HepG2 (cell line): ENCODE measurements at regions not wholly inside any gene's neighbourhood (a gene's known extent, or its start where the extent isn't known, plus 50 kb on each side); places are given as distances from the start of the nearest gene placed in this dataset.

Experiments
- ATAC-seq: fragments of 200-7000 bp; cut with Tn5 transposase; 3 replicates; pipeline ENCODE4 v1.9.1; 2020; ENCODE audit warnings: mild to moderate bottlenecking, moderate library complexity
- BruUV-seq: library from RNA; stranded (reverse); fragments of 400-500 nt; replicated peaks from 2 replicates; lab custom pipeline; 2021; lab: Mats Ljungman, UMichigan
- CTCF ChIA-PET: fragments of 300-600 bp; formaldehyde crosslinking; extraction: SDS; loops from one replicate; lab custom pipeline; 2021; ENCODE audit warnings: low total read pairs, inconsistent platforms, low intra/inter-chr PET ratio; lab: Yijun Ruan, JAX
- POLR2A ChIA-PET: fragments of 350-600 bp; sonication (Branson Sonifier 250); formaldehyde crosslinking; loops from one replicate; lab custom pipeline; 2020; ENCODE audit warnings: antibody characterized with exemption, inconsistent platforms; lab: Yijun Ruan, JAX
- DNase-seq: peaks from one replicate; pipeline ENCODE4 v3.0.0-alpha.2; 2015; ENCODE audit warnings: low spot score
- FAIRE-seq: peaks from 3 replicates; lab custom pipeline; 2011; peaks lifted over from hg19 to GRCh38; lab: Jason Lieb, UNC
- H2AFZ ChIP-seq: one replicate; pipeline ENCODE4 v1.6.1; 2011; ENCODE audit warnings: low read length, inconsistent platforms
- H3K27ac ChIP-seq: fragments of 300-600 bp; 3 replicates; pipeline ENCODE4 v1.8.0; 2011; ENCODE audit warnings: mixed run types, mild to moderate bottlenecking, mixed read lengths, low read length, inconsistent platforms; ENCODE audit not compliant: insufficient read depth; ENCODE audit errors: extremely low read length
- H3K27me3 ChIP-seq, 2 experiments: fragments of 200-600 bp in 1 of 2; 2 replicates in 1 of 2; 3 replicates in 1 of 2; pipeline versions ENCODE4 v1.6.0 to v1.8.0; 2011; ENCODE audit warnings: low read length in 2 of 2, mild to moderate bottlenecking in 2 of 2, moderate library complexity in 2 of 2, inconsistent platforms in 1 of 2; ENCODE audit not compliant: insufficient read depth in 2 of 2, control insufficient read depth in 1 of 2
- H3K36me3 ChIP-seq, 2 experiments: fragments of 200-600 bp in 1 of 2; replicated peaks in 1 of 2; 2 replicates in 1 of 2; 3 replicates in 1 of 2; pipeline versions ENCODE4 v1.5.1 to v1.8.0; 2011; ENCODE audit warnings: low read length in 2 of 2, inconsistent platforms in 1 of 2; ENCODE audit not compliant: insufficient read depth in 2 of 2, control insufficient read depth in 1 of 2
- H3K4me1 ChIP-seq: 2 replicates; pipeline ENCODE4 v1.5.1; 2012; ENCODE audit warnings: low read length, inconsistent platforms; ENCODE audit not compliant: insufficient read depth
- H3K4me2 ChIP-seq: 2 replicates; pipeline ENCODE4 v1.6.0; 2011; ENCODE audit warnings: low read depth, low read length, inconsistent platforms
- H3K4me3 ChIP-seq, 3 experiments: fragments of 200-600 bp in 1 of 3; sonication (generic), shearing (Covaris generic) in 1 of 3; replicated peaks in 1 of 3; 2 replicates each; pipeline ENCODE4 v1.5.1; 2011 to 2016; ENCODE audit warnings: low read length in 3 of 3, inconsistent platforms in 2 of 3, low read depth in 2 of 3, mild to moderate bottlenecking in 2 of 3, control low read depth in 1 of 3, mixed read lengths in 1 of 3; ENCODE audit not compliant: insufficient read depth in 1 of 3
- H3K79me2 ChIP-seq: one replicate; pipeline ENCODE4 v1.6.1; 2011; ENCODE audit warnings: low read length, inconsistent platforms; ENCODE audit not compliant: insufficient read depth
- H3K9ac ChIP-seq: 2 replicates; pipeline ENCODE4 v1.6.0; 2011; ENCODE audit warnings: mild to moderate bottlenecking, low read depth, low read length, inconsistent platforms; ENCODE audit not compliant: insufficient read depth
- H3K9me3 ChIP-seq: 2 replicates; pipeline ENCODE4 v1.5.1; 2012; ENCODE audit warnings: mild to moderate bottlenecking, low read length
- H4K20me1 ChIP-seq: 2 replicates; pipeline ENCODE4 v1.6.0; 2011; ENCODE audit warnings: inconsistent platforms, mild to moderate bottlenecking, low read length, moderate library complexity; ENCODE audit not compliant: insufficient read depth
- GABPB1 ChIP-seq: IDR thresholded peaks from 2 replicates; pipeline ENCODE4 v1.6.1; 2016; ENCODE audit warnings: mild to moderate bottlenecking, missing genetic modification reagents, moderate library complexity, missing compliant biosample characterization
- IRF2 ChIP-seq: IDR thresholded peaks from 2 replicates; pipeline ENCODE4 v1.6.1; 2018; ENCODE audit warnings: missing genetic modification reagents, missing compliant biosample characterization
- MED8 ChIP-seq: sonication (generic); formaldehyde crosslinking; IDR thresholded peaks from 2 replicates; pipeline ENCODE4 v1.8.1; 2023; ENCODE audit warnings: mild to moderate bottlenecking, missing genetic modification reagents; ENCODE audit not compliant: insufficient replicate concordance
- MEF2D ChIP-seq: sonication (generic); formaldehyde crosslinking; IDR thresholded peaks from 2 replicates; pipeline ENCODE4 v1.5.1; 2020; ENCODE audit warnings: mild to moderate bottlenecking, missing genetic modification reagents
- MYC ChIP-seq: sonication (generic); formaldehyde crosslinking; IDR thresholded peaks from 2 replicates; pipeline ENCODE4 v1.9.0; 2021; ENCODE audit warnings: missing genetic modification reagents, borderline replicate concordance
- POLR2AphosphoS2 ChIP-seq: IDR thresholded peaks from 2 replicates; pipeline ENCODE4 v1.6.1; 2011; ENCODE audit warnings: low read depth, low read length, improper control_type of control experiment
- RBAK ChIP-seq: sonication (generic); formaldehyde crosslinking; IDR thresholded peaks from 2 replicates; pipeline ENCODE4 v1.5.1; 2020; ENCODE audit warnings: mild to moderate bottlenecking, missing genetic modification reagents
- SRSF4 ChIP-seq: fragments of 200-400 bp; formaldehyde crosslinking; IDR thresholded peaks from one replicate; pipeline ENCODE4 v1.6.1; 2018; ENCODE audit warnings: mild to moderate bottlenecking, low read depth, low read length, moderate library complexity; ENCODE audit not compliant: poor library complexity, severe bottlenecking
- SUZ12 ChIP-seq: fragments of 150-350 bp; IDR thresholded peaks from 2 replicates; pipeline ENCODE4 v1.6.1; 2014; ENCODE audit warnings: low read depth, low read length
- ZBTB42 ChIP-seq: sonication (generic); formaldehyde crosslinking; IDR thresholded peaks from 2 replicates; pipeline ENCODE4 v1.5.0; 2020; ENCODE audit warnings: mild to moderate bottlenecking, missing genetic modification reagents
- ZEB1 ChIP-seq: IDR thresholded peaks from 2 replicates; pipeline ENCODE4 v1.6.1; 2012; ENCODE audit warnings: mild to moderate bottlenecking, low read depth, inconsistent platforms; ENCODE audit not compliant: insufficient replicate concordance
- ZNF274 ChIP-seq: sonication (generic); formaldehyde crosslinking; IDR thresholded peaks from 2 replicates; pipeline ENCODE4 v1.5.1; 2020; ENCODE audit warnings: mild to moderate bottlenecking, missing genetic modification reagents
- ZNF44 ChIP-seq: sonication (generic); formaldehyde crosslinking; IDR thresholded peaks from 2 replicates; pipeline ENCODE4 v1.5.1; 2020; ENCODE audit warnings: mild to moderate bottlenecking, missing genetic modification reagents
- ZNF549 ChIP-seq: sonication (generic); formaldehyde crosslinking; IDR thresholded peaks from 2 replicates; pipeline ENCODE4 v1.5.0; 2020; ENCODE audit warnings: missing genetic modification reagents
- ZNF563 ChIP-seq: sonication (generic); formaldehyde crosslinking; IDR thresholded peaks from 2 replicates; pipeline ENCODE4 v1.8.0; 2022; ENCODE audit warnings: mild to moderate bottlenecking, moderate library complexity, missing genetic modification reagents
- ZNF850 ChIP-seq: sonication (generic); formaldehyde crosslinking; conservative IDR thresholded peaks from 2 replicates; pipeline ENCODE4 v1.9.0; 2021; ENCODE audit warnings: mild to moderate bottlenecking, missing genetic modification reagents
- WGBS: methylation state at CpG from one replicate; pipeline ENCODE4 v1.1.6; 2017; ENCODE audit warnings: low lambda C conversion rate; 5-methylcytosine and 5-hydroxymethylcytosine counted together
- in situ Hi-C: cut with HindIII; loops from 2 replicates; pipeline ENCODE4 v1.10.0; 2017; ENCODE audit warnings: low pct_unique_long_range_greater_than_20kb; ENCODE audit not compliant: extremely low pct_ligation_motif_present
- intact Hi-C: fragments of 100-400 bp; cut with micrococcal nuclease; formaldehyde crosslinking; loops from one replicate; pipeline ENCODE4 v1.10.0; 2022; ENCODE audit not compliant: unreplicated experiment
- TF ChIP-seq, protein P1 (sequence below): sonication (generic); formaldehyde crosslinking; conservative IDR thresholded peaks from 2 replicates; pipeline ENCODE4 v1.4.0; 2020; ENCODE audit warnings: missing genetic modification reagents

DNA sequence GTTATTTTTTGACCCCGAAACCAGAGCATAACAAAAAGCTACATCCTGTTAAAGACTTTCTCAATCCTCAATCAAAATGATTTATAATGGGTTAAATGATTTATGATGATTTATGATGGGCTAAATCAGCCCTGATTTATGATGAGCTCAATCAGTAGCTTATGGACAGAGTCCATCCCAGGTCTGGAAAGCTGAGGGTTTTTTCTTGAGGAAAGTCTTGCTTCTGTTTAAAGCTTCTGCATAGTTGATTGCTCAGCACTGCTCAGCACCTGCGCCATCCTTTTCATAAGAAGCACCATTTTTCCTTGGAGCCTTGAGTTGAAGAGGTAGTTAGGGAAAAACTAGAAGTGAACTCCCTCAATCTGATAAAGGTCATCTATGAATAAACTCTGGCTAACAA lies 356.8 kb downstream of the CYRIA start (continued):
- TF ChIP-seq ZBTB42 (no peak), RBAK (CRISPR knock-in tag) (no peak), ZNF549 (CRISPR knock-in tag) (no peak)

DNA sequence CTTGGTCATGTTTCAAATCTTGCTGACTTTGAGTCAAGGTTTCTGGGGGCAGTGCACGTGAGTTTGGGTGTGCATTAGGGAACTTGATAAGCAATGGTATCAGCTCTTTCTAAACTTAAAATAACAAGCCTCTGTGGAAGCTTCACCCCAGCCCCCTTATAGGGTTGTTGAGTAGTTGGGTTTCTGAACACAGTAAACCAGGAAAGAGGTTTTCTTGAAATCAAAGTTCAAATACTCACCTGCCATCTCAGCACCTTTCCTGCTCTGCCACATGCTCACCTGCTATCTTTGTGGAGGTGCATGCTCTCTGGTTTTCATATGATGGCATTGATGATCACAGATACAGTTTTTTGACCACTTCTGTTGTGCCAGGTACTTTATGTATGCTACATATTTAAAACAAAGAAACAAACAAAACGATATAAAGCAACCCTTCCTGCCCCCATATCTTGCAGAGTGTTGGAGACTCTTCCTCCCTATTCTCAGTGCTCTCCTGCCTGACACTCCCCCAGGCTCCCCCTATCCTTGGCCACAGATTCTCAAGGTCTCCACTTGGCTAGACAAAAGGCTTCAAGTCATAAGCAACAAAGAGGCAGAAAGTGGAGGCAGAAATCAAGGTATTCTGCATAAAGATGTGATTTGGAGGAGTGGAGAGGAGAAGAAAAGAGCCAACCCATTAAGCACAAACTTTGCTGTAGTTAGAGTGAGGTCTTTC lies 360.6 kb downstream of the CYRIA start:
- ChIA-PET CTCF (no interaction called here), POLR2A (no interaction called here)
- no peaks in the 10 kb centered on the region for H3K4me1 ChIP-seq
- no peaks in the 10 kb centered on the region for H3K36me3 ChIP-seq
- ATAC-seq (no peak), DNase-seq (no peak), FAIRE-seq (no peak)
- 12% methylated on average over 2 of the region's 2 CpGs for WGBS
- H3K27ac ChIP-seq = no peak overlapping the region
- no peaks in the 10 kb centered on the region for H3K79me2 ChIP-seq
- no TSS peak for BruUV-seq
- H2AFZ ChIP-seq = no peak overlapping the region
- no peaks in the 10 kb centered on the region for H3K9me3 ChIP-seq
- intact Hi-C loops (no loop called here), in situ Hi-C loops (no loop called here)
- no peaks in the 10 kb centered on the region for H4K20me1 ChIP-seq
- H3K4me2 ChIP-seq = no peak overlapping the region
- no peak for TF ChIP-seq POLR2AphosphoS2
- TF ChIP-seq MED8 (CRISPR knock-in tag) = no peak
- TF ChIP-seq MEF2D (CRISPR knock-in tag) = no peak
- TF ChIP-seq ZNF563 = no peak
- TF ChIP-seq SRSF4 = no peak
- no peak for TF ChIP-seq IRF2 (CRISPR knock-in tag)
- TF ChIP-seq ZNF274 (CRISPR knock-in tag) = no peak
- TF ChIP-seq SUZ12 = no peak
- no peak for TF ChIP-seq MYC (CRISPR knock-in tag)
- no peak for TF ChIP-seq GABPB1 (CRISPR knock-in tag)
- no peak for TF ChIP-seq ZEB1
- TF ChIP-seq, protein P1, sequence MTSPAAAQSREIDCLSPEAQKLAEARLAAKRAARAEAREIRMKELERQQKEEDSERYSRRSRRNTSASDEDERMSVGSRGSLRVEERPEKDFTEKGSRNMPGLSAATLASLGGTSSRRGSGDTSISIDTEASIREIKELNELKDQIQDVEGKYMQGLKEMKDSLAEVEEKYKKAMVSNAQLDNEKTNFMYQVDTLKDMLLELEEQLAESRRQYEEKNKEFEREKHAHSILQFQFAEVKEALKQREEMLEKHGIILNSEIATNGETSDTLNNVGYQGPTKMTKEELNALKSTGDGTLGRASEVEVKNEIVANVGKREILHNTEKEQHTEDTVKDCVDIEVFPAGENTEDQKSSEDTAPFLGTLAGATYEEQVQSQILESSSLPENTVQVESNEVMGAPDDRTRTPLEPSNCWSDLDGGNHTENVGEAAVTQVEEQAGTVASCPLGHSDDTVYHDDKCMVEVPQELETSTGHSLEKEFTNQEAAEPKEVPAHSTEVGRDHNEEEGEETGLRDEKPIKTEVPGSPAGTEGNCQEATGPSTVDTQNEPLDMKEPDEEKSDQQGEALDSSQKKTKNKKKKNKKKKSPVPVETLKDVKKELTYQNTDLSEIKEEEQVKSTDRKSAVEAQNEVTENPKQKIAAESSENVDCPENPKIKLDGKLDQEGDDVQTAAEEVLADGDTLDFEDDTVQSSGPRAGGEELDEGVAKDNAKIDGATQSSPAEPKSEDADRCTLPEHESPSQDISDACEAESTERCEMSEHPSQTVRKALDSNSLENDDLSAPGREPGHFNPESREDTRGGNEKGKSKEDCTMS (CRISPR knock-in tag) = no peak
- no peak for TF ChIP-seq ZNF850 (CRISPR knock-in tag)
- TF ChIP-seq ZNF44 (CRISPR knock-in tag) = no peak
- peaks cover 0 to 5% of the 10 kb centered on the region in 2 experiments; a peak in 2 of 5 replicates for H3K27me3 ChIP-seq
- H3K4me3 ChIP-seq = no peak overlapping the region
- H3K9ac ChIP-seq = no peak overlapping the region
